ENCODE measurements at regions not wholly inside any gene's neighbourhood (a gene's known extent, or its start where the extent isn't known, plus 50 kb on each side); places are given as distances from the start of the nearest gene placed in this dataset.

- Histone ChIP-seq H3K27me3 (ENCODE audit: low read depth) (no peaks in the 10 kb centered on the region), H3K4me1 (no peaks in the 10 kb centered on the region; the same call in 1 of the 2 replicates), H3K4me3 (no peak overlapping the region), H3K36me3 (replicated peaks) (no peaks in the 10 kb centered on the region), H3K9me3 (no peaks in the 10 kb centered on the region)
- no peak for DNase-seq (ENCODE audit: low spot score in 2 of 2)
- in situ Hi-C loops (cut with MboI; ENCODE audit: low sequenced_read_pairs): no loop called here
These were observed 118.9 kb downstream of the SLC25A47 start for GRCh38 chr14:100442036-100442435.

- in situ Hi-C loops (cut with MboI; ENCODE audit: low sequenced_read_pairs): no loop called here
- DNase-seq (ENCODE audit: low spot score in 2 of 2): no peak
- H3K27me3 ChIP-seq (ENCODE audit: low read depth): no peaks in the 10 kb centered on the region
- no peaks in the 10 kb centered on the region for H3K9me3 ChIP-seq
- no peaks in the 10 kb centered on the region; the same call in 1 of the 2 replicates for H3K4me1 ChIP-seq
- H3K36me3 ChIP-seq (replicated peaks): no peaks in the 10 kb centered on the region
- no peak overlapping the region for H3K4me3 ChIP-seq
These were observed 119.7 kb downstream of the SLC25A47 start for GRCh38 chr14:100442498-100443490.

- DNase-seq (ENCODE audit: low spot score in 2 of 2): no peak
- H3K36me3 ChIP-seq (replicated peaks): no peaks in the 10 kb centered on the region
These were observed 120.5 kb downstream of the SLC25A47 start for GRCh38 chr14:100443603-100444002.

GRCh38 chr14:100445436-100446088, 122.4 kb downstream of the SLC25A47 start:
- no peak for DNase-seq (ENCODE audit: low spot score in 2 of 2)
- no peak overlapping the region for H3K4me3 ChIP-seq
- H3K36me3 ChIP-seq (replicated peaks): no peaks in the 10 kb centered on the region
- in situ Hi-C loops (cut with MboI; ENCODE audit: low sequenced_read_pairs): no loop called here
- no peaks in the 10 kb centered on the region for H3K27me3 ChIP-seq (ENCODE audit: low read depth)
- H3K9me3 ChIP-seq: no peaks in the 10 kb centered on the region
- no peaks in the 10 kb centered on the region for H3K4me1 ChIP-seq

More at GRCh38 chr14:100443603-100444002, 120.5 kb downstream of the SLC25A47 start:
- Histone ChIP-seq H3K27me3 (ENCODE audit: low read depth) (no peaks in the 10 kb centered on the region), H3K9me3 (no peaks in the 10 kb centered on the region), H3K4me3 (no peak overlapping the region), H3K4me1 (no peaks in the 10 kb centered on the region; the same call in 1 of the 2 replicates)
- in situ Hi-C loops (cut with MboI; ENCODE audit: low sequenced_read_pairs): no loop called here

GRCh38 chr14:100446572-100446971, 123.4 kb downstream of the SLC25A47 start:
- Histone ChIP-seq H3K9me3 (no peaks in the 10 kb centered on the region), H3K27me3 (ENCODE audit: low read depth) (no peaks in the 10 kb centered on the region), H3K36me3 (replicated peaks) (no peaks in the 10 kb centered on the region), H3K4me3 (no peak overlapping the region), H3K4me1 (no peaks in the 10 kb centered on the region)
- DNase-seq (ENCODE audit: low spot score in 2 of 2): no peak
- in situ Hi-C loops (cut with MboI; ENCODE audit: low sequenced_read_pairs): no loop called here

GRCh38 chr14:100448376-100448775, 125.2 kb downstream of the SLC25A47 start:
- no peaks in the 10 kb centered on the region for H3K27me3 ChIP-seq (ENCODE audit: low read depth)
- H3K36me3 ChIP-seq (replicated peaks): no peaks in the 10 kb centered on the region
- DNase-seq (ENCODE audit: low spot score in 2 of 2): no peak
- no peaks in the 10 kb centered on the region for H3K9me3 ChIP-seq
- in situ Hi-C loops (cut with MboI; ENCODE audit: low sequenced_read_pairs): no loop called here
- no peak overlapping the region for H3K4me3 ChIP-seq
- peaks cover 7% of the 10 kb centered on the region for H3K4me1 ChIP-seq

- no peaks in the 10 kb centered on the region for H3K36me3 ChIP-seq (replicated peaks)
- no peak overlapping the region for H3K4me3 ChIP-seq
- DNase-seq (ENCODE audit: low spot score in 2 of 2): no peak
- in situ Hi-C loops (cut with MboI; ENCODE audit: low sequenced_read_pairs): no loop called here
- no peaks in the 10 kb centered on the region for H3K9me3 ChIP-seq
- no peaks in the 10 kb centered on the region for H3K27me3 ChIP-seq (ENCODE audit: low read depth)
- peaks cover 14% of the 10 kb centered on the region for H3K4me1 ChIP-seq
These were observed 126.3 kb downstream of the SLC25A47 start for GRCh38 chr14:100449225-100449987.

GRCh38 chr14:100450049-100450448, 126.9 kb downstream of the SLC25A47 start:
- in situ Hi-C loops (cut with MboI; ENCODE audit: low sequenced_read_pairs): no loop called here
- Histone ChIP-seq H3K4me1 (peaks cover 14% of the 10 kb centered on the region), H3K4me3 (no peak overlapping the region), H3K9me3 (no peaks in the 10 kb centered on the region), H3K27me3 (ENCODE audit: low read depth) (no peaks in the 10 kb centered on the region), H3K36me3 (replicated peaks) (no peaks in the 10 kb centered on the region)
- DNase-seq (ENCODE audit: low spot score in 2 of 2): no peak

- H3K4me1 ChIP-seq: peaks cover 14% of the 10 kb centered on the region
- DNase-seq (ENCODE audit: low spot score in 2 of 2): no peak
- in situ Hi-C loops (cut with MboI; ENCODE audit: low sequenced_read_pairs): no loop called here
These were observed 127.6 kb downstream of the SLC25A47 start for GRCh38 chr14:100450736-100451135.

GRCh38 chr14:100451264-100451663, 128.1 kb downstream of the SLC25A47 start:
- Histone ChIP-seq H3K4me3 (no peak overlapping the region), H3K4me1 (peaks cover 14% of the 10 kb centered on the region), H3K9me3 (no peaks in the 10 kb centered on the region), H3K27me3 (ENCODE audit: low read depth) (no peaks in the 10 kb centered on the region), H3K36me3 (replicated peaks) (no peaks in the 10 kb centered on the region)
- no peak for DNase-seq (ENCODE audit: low spot score in 2 of 2)
- in situ Hi-C loops (cut with MboI; ENCODE audit: low sequenced_read_pairs): no loop called here

More at GRCh38 chr14:100450736-100451135, 127.6 kb downstream of the SLC25A47 start:
- no peaks in the 10 kb centered on the region for H3K36me3 ChIP-seq (replicated peaks)
- H3K27me3 ChIP-seq (ENCODE audit: low read depth): no peaks in the 10 kb centered on the region
- no peak overlapping the region for H3K4me3 ChIP-seq
- H3K9me3 ChIP-seq: no peaks in the 10 kb centered on the region

- Histone ChIP-seq H3K4me1 (peaks cover 21% of the 10 kb centered on the region), H3K9me3 (no peaks in the 10 kb centered on the region), H3K4me3 (no peak overlapping the region), H3K36me3 (replicated peaks) (no peaks in the 10 kb centered on the region), H3K27me3 (ENCODE audit: low read depth) (no peaks in the 10 kb centered on the region)
- DNase-seq (ENCODE audit: low spot score in 2 of 2): no peak
- in situ Hi-C loops (cut with MboI; ENCODE audit: low sequenced_read_pairs): no loop called here
These were observed 130.8 kb downstream of the SLC25A47 start for GRCh38 chr14:100453930-100454329.

GRCh38 chr14:100454437-100454836, 131.3 kb downstream of the SLC25A47 start:
- no peak overlapping the region for H3K4me3 ChIP-seq
- no peaks in the 10 kb centered on the region for H3K36me3 ChIP-seq (replicated peaks)
- in situ Hi-C loops (cut with MboI; ENCODE audit: low sequenced_read_pairs): no loop called here
- no peaks in the 10 kb centered on the region for H3K9me3 ChIP-seq
- no peaks in the 10 kb centered on the region for H3K27me3 ChIP-seq (ENCODE audit: low read depth)
- no peak for DNase-seq (ENCODE audit: low spot score in 2 of 2)
- peaks cover 21% of the 10 kb centered on the region for H3K4me1 ChIP-seq

- peaks cover 22% of the 10 kb centered on the region for H3K27me3 ChIP-seq (ENCODE audit: low read depth)
- in situ Hi-C loops (cut with MboI; ENCODE audit: low sequenced_read_pairs): no loop called here
- H3K4me1 ChIP-seq: peaks cover 7% of the 10 kb centered on the region
- H3K4me3 ChIP-seq: no peak overlapping the region
- DNase-seq (ENCODE audit: low spot score in 2 of 2): no peak
- no peaks in the 10 kb centered on the region; the same call in 1 of the 2 replicates for H3K9me3 ChIP-seq
- no peaks in the 10 kb centered on the region for H3K36me3 ChIP-seq (replicated peaks)
These were observed 123.3 kb downstream of the BEGAIN start for GRCh38 chr14:100463937-100464336.
